Sigmoid colon (tissue), 6 donors: ENCODE measurements at regions not wholly inside any gene's neighbourhood (a gene's known extent, or its start where the extent isn't known, plus 50 kb on each side); places are given as distances from the start of the nearest gene placed in this dataset.
"Not testable (repeated sequence)": the region's sequence is repeated elsewhere in the genome, so short reads cannot be mapped to it uniquely, and the experiment has no call there.

ENCODE experiments used
- DNase-seq: peaks from one replicate; pipeline ENCODE4 v3.0.0-alpha.2; 2019
- H3K27ac ChIP-seq, 4 donors: fragments of 200-600 bp; sonication (generic); one replicate each; pipeline ENCODE4 v1.5.1; 2016 to 2019; ENCODE audit warnings: mild to moderate bottlenecking in 1 of 4
- H3K27me3 ChIP-seq, 3 donors: fragments of 200-600 bp; sonication (generic); one replicate each; pipeline ENCODE4 v1.5.1; 2019; ENCODE audit warnings: mild to moderate bottlenecking in 1 of 3
- H3K36me3 ChIP-seq, 4 donors: fragments of 200-600 bp; sonication (generic); one replicate each; pipeline ENCODE4 v1.5.1; 2016 to 2019
- H3K4me1 ChIP-seq, 4 donors: fragments of 200-600 bp; sonication (generic); one replicate each; pipeline ENCODE4 v1.5.1; 2017 to 2019
- H3K4me3 ChIP-seq, 4 donors: fragments of 200-600 bp; sonication (generic); one replicate each; pipeline ENCODE4 v1.5.1; 2017 to 2019; ENCODE audit warnings: mild to moderate bottlenecking in 2 of 4, moderate library complexity in 1 of 4
- H3K9me3 ChIP-seq, 4 donors: fragments of 200-600 bp in 3 of 4; sonication (generic) in 3 of 4; one replicate each; pipeline versions ENCODE4 v1.5.1 to v1.6.1; 2013 to 2019
- EP300 ChIP-seq, 4 donors: sonication (generic); formaldehyde crosslinking; IDR thresholded peaks; one replicate each; pipeline ENCODE4 v1.6.1; 2017; ENCODE audit warnings: antibody characterized with exemption in 4 of 4
- POLR2A ChIP-seq, 2 donors: fragments of 450-650 bp; IDR thresholded peaks; one replicate each; pipeline ENCODE4 v1.6.1; 2016; ENCODE audit warnings: antibody characterized with exemption in 2 of 2, mild to moderate bottlenecking in 2 of 2, moderate library complexity in 2 of 2
- POLR2AphosphoS5 ChIP-seq, 4 donors: sonication (generic); formaldehyde crosslinking; IDR thresholded peaks; one replicate each; pipeline ENCODE4 v1.6.1; 2017; ENCODE audit warnings: antibody characterized with exemption in 4 of 4
- WGBS, 2 donors: extraction: QIAGEN DNeasy Blood & Tissue Kit; methylation state at CpG; one replicate each; pipeline ENCODE4 v1.1.7; 2013; 5-methylcytosine and 5-hydroxymethylcytosine counted together
- intact Hi-C: fragments of 100-400 bp; cut with DNase I; formaldehyde crosslinking; loops from one replicate; pipeline ENCODE4 v1.15.1; 2023
- TF ChIP-seq, protein P1 (sequence below), 4 experiments: fragments of 450-650 bp in 3 of 4; fragments of 200-600 bp in 1 of 4; IDR thresholded peaks; one replicate each; pipeline ENCODE4 v1.5.1; 2016 to 2019; ENCODE audit warnings: antibody characterized with exemption in 4 of 4, mild to moderate bottlenecking in 3 of 4, moderate library complexity in 2 of 4
- donor health status: healthy with polysubstance abuse.
- donor health status: healthy.

DNA sequence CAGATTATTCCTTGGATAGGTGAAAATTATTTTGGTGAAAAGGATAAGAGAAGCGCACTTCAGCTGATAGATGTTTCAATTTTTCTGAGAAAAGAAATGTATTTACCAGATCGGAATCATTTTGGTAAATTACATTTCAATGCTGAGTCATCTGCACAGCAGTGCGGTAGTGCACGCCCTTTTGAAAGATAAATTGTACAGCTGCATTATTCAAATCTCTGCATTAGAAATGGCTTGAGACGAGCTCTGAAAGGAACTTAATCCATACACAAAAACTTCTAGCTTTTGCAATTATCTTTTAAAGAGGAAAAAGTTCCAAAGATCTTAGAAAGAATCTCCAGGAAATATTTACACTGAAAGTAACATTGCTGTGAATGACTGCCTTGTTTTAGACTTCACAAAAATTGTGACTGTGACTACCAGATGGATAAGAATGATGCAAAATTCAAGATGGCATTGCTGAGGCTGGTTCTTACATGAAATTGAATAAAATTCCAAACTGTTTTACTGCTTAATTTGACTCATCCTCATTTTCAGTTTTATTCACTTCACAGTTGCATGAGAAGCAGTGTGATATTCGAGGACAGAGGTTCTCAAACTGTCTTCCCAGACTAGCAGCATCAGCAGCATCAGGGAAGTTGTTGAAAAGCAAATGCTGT is 161.7 kb downstream of the RND3 start:
- no peaks in the 10 kb centered on the region for H3K9me3 ChIP-seq
- no peak overlapping the region for H3K4me3 ChIP-seq
- intact Hi-C loops = no loop called here
- no peak overlapping the region for H3K27ac ChIP-seq
- H3K36me3 ChIP-seq = no peaks in the 10 kb centered on the region
- H3K4me1 ChIP-seq = peaks cover 0 to 13% (median 2%) of the 10 kb centered on the region in 4 donors
- TF ChIP-seq EP300 (IDR thresholded peaks at IDR 0.05) = no peak
- no peak for TF ChIP-seq POLR2AphosphoS5 (IDR thresholded peaks at IDR 0.05)
- no peak for TF ChIP-seq POLR2A (IDR thresholded peaks at IDR 0.05)
- TF ChIP-seq, protein P1, sequence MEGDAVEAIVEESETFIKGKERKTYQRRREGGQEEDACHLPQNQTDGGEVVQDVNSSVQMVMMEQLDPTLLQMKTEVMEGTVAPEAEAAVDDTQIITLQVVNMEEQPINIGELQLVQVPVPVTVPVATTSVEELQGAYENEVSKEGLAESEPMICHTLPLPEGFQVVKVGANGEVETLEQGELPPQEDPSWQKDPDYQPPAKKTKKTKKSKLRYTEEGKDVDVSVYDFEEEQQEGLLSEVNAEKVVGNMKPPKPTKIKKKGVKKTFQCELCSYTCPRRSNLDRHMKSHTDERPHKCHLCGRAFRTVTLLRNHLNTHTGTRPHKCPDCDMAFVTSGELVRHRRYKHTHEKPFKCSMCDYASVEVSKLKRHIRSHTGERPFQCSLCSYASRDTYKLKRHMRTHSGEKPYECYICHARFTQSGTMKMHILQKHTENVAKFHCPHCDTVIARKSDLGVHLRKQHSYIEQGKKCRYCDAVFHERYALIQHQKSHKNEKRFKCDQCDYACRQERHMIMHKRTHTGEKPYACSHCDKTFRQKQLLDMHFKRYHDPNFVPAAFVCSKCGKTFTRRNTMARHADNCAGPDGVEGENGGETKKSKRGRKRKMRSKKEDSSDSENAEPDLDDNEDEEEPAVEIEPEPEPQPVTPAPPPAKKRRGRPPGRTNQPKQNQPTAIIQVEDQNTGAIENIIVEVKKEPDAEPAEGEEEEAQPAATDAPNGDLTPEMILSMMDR (IDR thresholded peaks at IDR 0.05) = no peak
- no peaks in the 10 kb centered on the region for H3K27me3 ChIP-seq
- WGBS, 2 donors = 65 to 82% methylated on average over 6 of the region's 6 CpGs
- no peak for DNase-seq

DNA sequence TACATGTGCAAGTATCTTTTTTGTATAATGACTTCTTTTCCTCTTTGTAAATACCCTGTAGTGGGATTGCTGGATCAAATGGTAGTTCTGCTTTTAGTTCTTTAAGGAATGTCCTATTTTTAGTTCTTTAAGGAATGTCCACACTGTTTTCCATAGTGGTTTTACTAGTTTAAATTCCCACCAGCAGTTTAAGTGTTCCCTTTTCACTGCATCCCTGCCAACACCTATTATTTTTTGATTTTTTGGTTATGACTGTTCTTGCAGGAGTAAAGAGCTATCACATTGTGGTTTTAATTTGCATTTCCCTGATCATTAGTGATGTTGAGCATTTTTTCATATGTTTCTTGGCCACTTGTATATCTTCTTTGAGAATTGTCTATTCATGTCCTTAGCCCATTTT is 164.4 kb downstream of the RND3 start:
- intact Hi-C loops, H3K27ac ChIP-seq, H3K4me1 ChIP-seq, DNase-seq, H3K36me3 ChIP-seq, H3K27me3 ChIP-seq, H3K4me3 ChIP-seq, H3K9me3 ChIP-seq: not testable (repeated sequence)

DNA sequence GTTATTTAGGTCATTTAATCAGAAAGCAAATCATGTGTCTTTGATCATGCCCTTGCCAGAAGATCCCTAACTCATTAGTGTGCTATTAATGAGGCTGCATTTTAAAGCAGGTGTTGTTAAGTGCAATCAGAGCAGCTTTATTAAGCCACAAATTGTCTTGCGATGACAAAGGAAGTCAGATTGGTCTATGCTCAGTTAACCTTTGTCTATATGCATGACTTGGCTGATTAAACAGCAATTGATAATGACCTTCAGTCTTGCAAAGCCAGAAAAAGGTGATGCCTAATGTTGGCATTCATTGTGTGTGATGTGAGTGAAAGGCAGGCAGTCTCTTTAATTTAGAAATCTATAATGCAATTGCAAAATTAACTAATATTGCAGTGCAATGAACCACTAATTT is 166.9 kb downstream of the RND3 start:
- no peak for DNase-seq
- H3K27me3 ChIP-seq = no peaks in the 10 kb centered on the region
- no peaks in the 10 kb centered on the region for H3K4me1 ChIP-seq
- H3K9me3 ChIP-seq = peaks cover 0 to 5% (median under 1%) of the 10 kb centered on the region in 4 donors
- intact Hi-C loops = no loop called here
- no peak overlapping the region for H3K27ac ChIP-seq
- H3K36me3 ChIP-seq = no peaks in the 10 kb centered on the region
- no peak overlapping the region for H3K4me3 ChIP-seq
- 91 to 93% methylated on average over 1 of the region's 1 CpG for WGBS, 2 donors
- TF ChIP-seq POLR2A (IDR thresholded peaks at IDR 0.05) (no peak), POLR2AphosphoS5 (IDR thresholded peaks at IDR 0.05) (no peak), EP300 (IDR thresholded peaks at IDR 0.05) (no peak)
- TF ChIP-seq, protein P1 (IDR thresholded peaks at IDR 0.05) = no peak

DNA sequence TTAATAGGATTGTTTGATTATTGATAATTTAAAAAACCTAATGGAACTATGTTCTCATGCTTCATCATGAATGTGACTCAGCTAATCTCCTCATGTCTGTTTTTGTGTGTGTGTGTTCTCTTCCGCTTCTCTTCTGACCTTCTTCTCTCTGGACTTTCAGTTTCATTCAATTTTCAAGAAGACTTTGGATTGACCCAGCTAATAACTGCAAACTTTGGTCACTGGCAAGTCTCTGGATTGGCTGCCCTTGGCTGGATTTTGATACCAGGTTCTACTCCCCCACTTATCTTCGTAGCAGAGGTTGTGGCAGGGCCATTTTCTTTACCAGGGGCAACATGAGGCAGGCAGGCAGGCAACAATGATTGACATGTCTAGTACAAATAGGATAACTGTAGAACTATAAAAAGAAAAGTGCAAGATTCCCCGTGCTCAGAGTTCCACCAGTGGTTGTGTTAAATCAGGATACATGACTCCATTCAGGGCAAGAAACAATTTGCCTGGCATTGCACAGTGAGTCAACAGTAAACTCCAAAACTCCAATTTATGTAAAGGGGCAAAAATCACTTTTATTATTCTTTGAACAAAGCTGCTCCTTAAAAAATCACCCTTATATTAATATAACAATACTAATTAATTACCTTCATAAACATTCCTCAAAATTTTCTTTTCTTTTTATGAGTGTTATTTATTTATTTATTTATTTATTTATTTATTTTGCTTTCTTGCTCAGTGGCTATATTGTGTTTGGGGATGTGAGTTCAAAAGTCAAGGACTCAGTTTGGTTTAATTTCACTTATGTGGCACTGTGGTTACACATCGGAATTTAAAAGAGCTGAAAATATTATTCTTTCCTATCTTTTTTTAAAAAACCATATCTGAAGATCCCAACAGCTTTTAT is 167.6 kb downstream of the RND3 start:
- 85 to 86% methylated on average over 4 of the region's 4 CpGs for WGBS, 2 donors

DNA sequence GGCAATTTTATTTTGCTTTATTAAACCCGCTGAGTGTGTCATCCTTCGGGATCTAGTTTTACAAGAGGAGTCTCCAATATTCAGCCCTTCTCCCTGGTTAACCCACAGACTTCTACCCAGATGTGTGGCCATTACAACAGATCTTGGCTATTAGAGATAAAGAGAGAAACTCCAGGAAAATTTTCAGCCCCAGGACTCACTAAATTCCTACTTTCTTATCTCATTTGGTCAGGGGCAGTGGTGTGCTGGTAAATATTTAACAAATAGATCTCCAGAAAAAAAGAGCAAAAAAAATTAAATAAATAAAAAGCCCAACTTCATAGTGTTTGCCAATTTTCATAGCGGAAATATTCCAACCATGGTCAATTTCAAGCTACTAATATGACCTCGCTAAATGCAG is 168.4 kb downstream of the RND3 start:
- Histone ChIP-seq H3K4me1 (no peaks in the 10 kb centered on the region), H3K27me3 (no peaks in the 10 kb centered on the region)
- WGBS, 2 donors = 95 to 96% methylated on average over 4 of the region's 4 CpGs

More for the DNA sequence above, 167.6 kb downstream of the RND3 start:
- H3K9me3 ChIP-seq = peaks cover 0 to 6% (median under 1%) of the 10 kb centered on the region in 4 donors
- H3K27me3 ChIP-seq = no peaks in the 10 kb centered on the region
- H3K36me3 ChIP-seq = no peaks in the 10 kb centered on the region
- intact Hi-C loops = no loop called here
- TF ChIP-seq, protein P1 (IDR thresholded peaks at IDR 0.05) = no peak
- no peak overlapping the region for H3K27ac ChIP-seq
- DNase-seq = no peak
- H3K4me3 ChIP-seq = no peak overlapping the region
- H3K4me1 ChIP-seq = no peaks in the 10 kb centered on the region

More for the DNA sequence above, 168.4 kb downstream of the RND3 start:
- TF ChIP-seq, protein P1 (IDR thresholded peaks at IDR 0.05) = no peak
- TF ChIP-seq POLR2A (IDR thresholded peaks at IDR 0.05) = no peak
- TF ChIP-seq EP300 (IDR thresholded peaks at IDR 0.05) = no peak
- TF ChIP-seq POLR2AphosphoS5 (IDR thresholded peaks at IDR 0.05) = no peak
- intact Hi-C loops = no loop called here
- DNase-seq = no peak
- Histone ChIP-seq H3K4me3 (no peak overlapping the region), H3K36me3 (no peaks in the 10 kb centered on the region), H3K27ac (no peak overlapping the region), H3K9me3 (peaks cover 0 to 6% (median under 1%) of the 10 kb centered on the region in 4 donors)
